Activated T-cell treated with anti-CD3 and anti-CD28 coated beads, Interleukin-2, amount 50 U/mL, for 4 hours (primary cell): ENCODE measurements at regions not wholly inside any gene's neighbourhood (a gene's known extent, or its start where the extent isn't known, plus 50 kb on each side); places are given as distances from the start of the nearest gene placed in this dataset.

Source experiments
- ATAC-seq, 2 donors: fragments of 200-7000 bp; cut with Tn5 transposase; one replicate each; pipeline ENCODE4 v1.10.0; 2021
- DNase-seq: peaks from one replicate; pipeline ENCODE4 v3.0.0-alpha.2; 2020
- H3K27me3 Mint-ChIP-seq: one replicate; pipeline ENCODE4 v1.8.0; 2021; ENCODE audit warnings: low read depth, mixed read lengths
- H3K36me3 Mint-ChIP-seq: one replicate; pipeline ENCODE4 v1.8.0; 2022; ENCODE audit warnings: mixed read lengths; ENCODE audit not compliant: insufficient read depth
- H3K4me1 Mint-ChIP-seq: one replicate; pipeline ENCODE4 v1.8.0; 2021; ENCODE audit warnings: low read depth, mixed read lengths
- H3K4me3 Mint-ChIP-seq: one replicate; pipeline ENCODE4 v1.8.0; 2021; ENCODE audit warnings: mild to moderate bottlenecking, moderate library complexity, mixed read lengths
- H3K9me3 Mint-ChIP-seq: one replicate; pipeline ENCODE4 v1.8.0; 2021; ENCODE audit warnings: mixed read lengths

DNA sequence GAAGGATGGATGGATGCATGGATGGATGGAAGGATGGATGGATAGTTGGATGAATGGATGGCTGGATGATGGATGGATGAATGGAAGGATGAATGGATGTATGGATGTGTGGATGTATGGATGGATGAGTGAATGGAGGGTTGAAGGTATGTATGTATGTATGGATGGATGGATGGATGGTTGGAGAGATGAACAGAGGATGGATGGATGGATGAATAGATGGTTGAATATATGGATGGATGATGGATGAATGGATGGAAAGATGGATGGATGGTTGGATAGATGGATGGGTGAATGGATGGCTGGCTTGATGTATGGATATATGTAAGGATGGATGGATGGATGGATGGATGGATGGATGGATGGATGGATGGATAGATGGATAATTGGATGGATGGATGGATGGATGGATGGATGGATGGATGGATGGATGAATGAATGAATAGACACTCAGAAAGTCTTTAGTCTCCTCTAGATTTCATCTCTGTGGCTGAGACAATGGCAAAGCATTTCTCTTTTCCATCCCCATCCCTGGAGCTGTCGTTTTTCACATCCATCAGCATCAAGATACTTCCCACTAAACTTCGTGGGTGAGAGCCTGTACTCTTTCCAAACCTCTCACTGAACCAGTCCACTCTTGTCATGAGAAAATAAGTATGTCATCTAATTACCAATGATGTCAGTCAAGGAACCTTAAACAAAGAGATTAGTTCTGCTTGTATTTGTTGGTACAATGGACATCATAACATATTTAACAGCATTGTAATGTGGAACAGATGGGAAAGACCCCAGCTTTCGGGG lies 74.8 kb upstream of the CLMN start:
- peaks cover 8% of the 10 kb centered on the region for H3K9me3 Mint-ChIP-seq
- ATAC-seq: no peak
- H3K4me1 Mint-ChIP-seq: peaks cover 3% of the 10 kb centered on the region
- no peaks in the 10 kb centered on the region for H3K36me3 Mint-ChIP-seq
- H3K27me3 Mint-ChIP-seq: no peaks in the 10 kb centered on the region
- H3K4me3 Mint-ChIP-seq: no peak overlapping the region
- no peak for DNase-seq

- peaks cover 3% of the 10 kb centered on the region for H3K4me1 Mint-ChIP-seq
- H3K9me3 Mint-ChIP-seq: peaks cover 8% of the 10 kb centered on the region
- DNase-seq (no peak), ATAC-seq (no peak)
- H3K27me3 Mint-ChIP-seq: peaks cover 2% of the 10 kb centered on the region
- no peak overlapping the region for H3K4me3 Mint-ChIP-seq
- no peaks in the 10 kb centered on the region for H3K36me3 Mint-ChIP-seq
Observed at GRCh38 chr14:95392841-95393240, 73.1 kb upstream of the CLMN start.

DNA sequence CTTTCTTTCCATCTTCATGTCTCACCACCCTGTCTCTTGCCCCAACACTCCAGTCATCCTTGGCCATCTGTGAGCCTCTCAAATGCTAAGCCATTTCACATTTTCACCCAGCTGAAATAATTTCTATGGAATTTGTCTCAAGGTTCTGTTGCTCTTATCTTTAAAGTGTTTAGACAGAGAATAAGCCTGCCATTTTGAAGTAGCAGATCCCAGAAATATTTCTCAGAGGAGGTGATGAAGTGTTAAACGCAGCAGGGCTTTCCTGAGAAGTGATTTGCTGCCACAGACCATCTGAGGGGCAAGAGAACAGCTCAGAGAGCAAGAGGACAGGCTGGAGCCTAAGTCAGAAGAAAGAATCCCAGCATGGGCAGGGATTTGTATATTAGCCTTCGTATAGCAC lies 71.6 kb upstream of the CLMN start:
- DNase-seq: no peak
- Mint-ChIP-seq H3K4me3 (no peak overlapping the region), H3K9me3 (peaks cover 8% of the 10 kb centered on the region), H3K4me1 (peaks cover 3% of the 10 kb centered on the region), H3K27me3 (peaks cover 7% of the 10 kb centered on the region), H3K36me3 (no peaks in the 10 kb centered on the region)
- ATAC-seq: no peak

DNA sequence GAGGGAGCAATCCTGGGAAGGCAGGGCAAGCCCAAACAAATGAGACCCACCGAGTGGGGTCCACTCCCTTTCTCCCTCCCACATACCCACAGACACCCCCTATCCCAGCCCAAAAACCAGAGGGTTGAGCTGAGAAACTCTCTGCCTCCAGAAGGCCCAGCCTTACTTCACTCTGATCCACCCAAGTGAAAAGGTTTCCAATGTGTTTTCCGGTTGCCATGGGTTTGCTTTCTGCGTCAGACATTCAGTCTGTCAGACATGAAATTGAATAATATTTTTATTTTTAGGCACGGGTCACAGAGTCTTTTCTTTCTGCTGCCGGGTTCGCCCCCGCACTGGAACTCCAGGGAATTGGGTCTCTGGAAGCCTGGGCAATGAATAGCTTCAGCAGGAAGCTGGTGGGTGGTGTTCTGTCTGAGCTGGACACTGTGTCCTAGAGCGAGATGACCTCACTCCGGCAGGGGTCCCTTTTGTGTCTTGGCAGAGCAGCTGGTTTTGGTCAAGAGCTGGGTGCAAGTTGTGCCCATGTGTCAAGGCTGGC lies 69.8 kb upstream of the CLMN start:
- Mint-ChIP-seq H3K36me3 (peaks cover 4% of the 10 kb centered on the region), H3K9me3 (peaks cover 8% of the 10 kb centered on the region), H3K4me1 (no peaks in the 10 kb centered on the region), H3K4me3 (no peak overlapping the region), H3K27me3 (peaks cover 14% of the 10 kb centered on the region)
- ATAC-seq (no peak), DNase-seq (no peak)

DNA sequence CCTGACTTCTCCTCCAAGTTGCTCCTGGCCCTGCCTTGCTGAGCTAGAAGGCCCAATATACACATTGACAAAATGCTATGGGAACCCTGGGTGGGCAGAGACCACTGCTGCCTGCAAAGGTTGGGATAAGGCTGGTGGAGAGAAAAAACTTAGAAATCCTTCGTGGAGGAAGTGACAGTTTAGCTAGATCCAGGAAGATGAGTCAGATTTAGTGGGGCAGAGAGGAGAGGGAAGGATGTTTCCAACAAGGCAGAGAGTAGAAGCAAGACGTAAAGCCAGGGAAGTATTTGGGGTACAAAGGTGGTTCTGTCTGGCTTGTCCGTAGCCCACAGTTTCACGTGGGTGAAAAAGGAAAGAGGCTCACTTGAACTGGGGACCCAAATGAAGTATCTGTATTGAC lies 69.0 kb upstream of the CLMN start:
- DNase-seq: no peak

DNA sequence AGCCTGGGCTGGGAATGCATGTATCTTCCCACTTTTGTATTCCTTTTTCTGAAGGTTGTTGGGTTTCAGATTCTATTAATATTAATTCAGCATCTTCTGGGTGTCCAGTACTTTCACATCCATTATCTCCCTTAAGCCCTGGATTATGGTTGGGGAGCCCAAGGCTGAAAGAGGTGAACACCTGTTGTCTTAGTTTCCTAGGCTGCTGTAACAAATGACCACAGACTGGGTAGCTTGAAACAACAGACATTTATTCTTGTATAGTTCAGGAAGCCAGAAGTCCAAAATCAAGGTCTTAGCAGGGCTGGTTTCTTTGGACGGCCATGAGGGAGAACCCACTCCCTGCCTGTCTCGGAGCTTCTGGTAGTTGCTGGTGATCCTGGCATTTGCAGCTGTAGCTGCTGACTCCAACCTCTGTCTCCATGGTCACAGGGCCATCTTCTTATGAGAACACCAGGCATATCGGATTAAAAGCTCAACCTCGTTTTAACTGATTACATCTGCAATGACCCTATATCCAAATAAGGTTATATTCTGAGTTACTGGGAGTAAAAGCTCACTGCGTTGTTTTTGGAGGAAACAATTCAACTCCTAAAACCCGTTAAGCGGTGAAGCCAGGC lies 68.2 kb upstream of the CLMN start:
- no peak overlapping the region for H3K4me3 Mint-ChIP-seq
- H3K27me3 Mint-ChIP-seq: peaks cover 17% of the 10 kb centered on the region
- peaks cover 4% of the 10 kb centered on the region for H3K36me3 Mint-ChIP-seq
- H3K4me1 Mint-ChIP-seq: no peaks in the 10 kb centered on the region
- H3K9me3 Mint-ChIP-seq: peaks cover 8% of the 10 kb centered on the region
- DNase-seq (no peak), ATAC-seq (no peak)

More for the DNA sequence above, 69.0 kb upstream of the CLMN start:
- ATAC-seq: no peak
- Mint-ChIP-seq H3K9me3 (peaks cover 8% of the 10 kb centered on the region), H3K27me3 (peaks cover 17% of the 10 kb centered on the region), H3K4me3 (no peak overlapping the region), H3K4me1 (no peaks in the 10 kb centered on the region), H3K36me3 (peaks cover 4% of the 10 kb centered on the region)

- no peaks in the 10 kb centered on the region for H3K4me1 Mint-ChIP-seq
- no peak for ATAC-seq
- no peak overlapping the region for H3K4me3 Mint-ChIP-seq
- H3K36me3 Mint-ChIP-seq: peaks cover 4% of the 10 kb centered on the region
- peaks cover 8% of the 10 kb centered on the region for H3K9me3 Mint-ChIP-seq
- H3K27me3 Mint-ChIP-seq: peaks cover 17% of the 10 kb centered on the region
- DNase-seq: no peak
Observed at GRCh38 chr14:95386536-95387095, 66.9 kb upstream of the CLMN start.

DNA sequence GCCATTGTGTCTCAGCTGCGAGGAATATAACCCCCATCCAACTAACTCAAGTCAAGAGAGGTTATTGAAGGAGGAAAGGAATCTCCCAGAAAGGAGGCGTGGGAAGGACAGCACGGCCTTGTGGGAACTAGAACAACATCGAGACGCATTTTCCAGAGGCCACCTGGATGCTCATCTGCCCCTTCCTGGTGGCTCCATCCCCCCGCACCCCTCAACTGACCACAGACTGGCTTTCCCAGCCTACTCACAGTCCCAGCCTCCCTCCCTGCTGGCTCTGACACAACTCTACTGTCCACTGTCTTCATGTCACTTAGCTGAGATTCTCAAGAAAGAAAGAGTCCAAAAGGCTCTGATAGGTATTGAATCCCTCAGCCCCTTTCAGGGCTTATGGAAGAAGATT lies 66.0 kb upstream of the CLMN start:
- H3K27me3 Mint-ChIP-seq: peaks cover 17% of the 10 kb centered on the region
- H3K4me3 Mint-ChIP-seq: no peak overlapping the region
- ATAC-seq: no peak
- peaks cover 6% of the 10 kb centered on the region for H3K9me3 Mint-ChIP-seq
- no peak for DNase-seq
- H3K36me3 Mint-ChIP-seq: peaks cover 4% of the 10 kb centered on the region
- no peaks in the 10 kb centered on the region for H3K4me1 Mint-ChIP-seq

GRCh38 chr14:95382747-95383146 lies 63.0 kb upstream of the CLMN start:
- Mint-ChIP-seq H3K4me3 (no peak overlapping the region), H3K27me3 (peaks cover 21% of the 10 kb centered on the region), H3K36me3 (peaks cover 4% of the 10 kb centered on the region), H3K9me3 (peaks cover 17% of the 10 kb centered on the region), H3K4me1 (no peaks in the 10 kb centered on the region)
- no peak for ATAC-seq
- no peak for DNase-seq

DNA sequence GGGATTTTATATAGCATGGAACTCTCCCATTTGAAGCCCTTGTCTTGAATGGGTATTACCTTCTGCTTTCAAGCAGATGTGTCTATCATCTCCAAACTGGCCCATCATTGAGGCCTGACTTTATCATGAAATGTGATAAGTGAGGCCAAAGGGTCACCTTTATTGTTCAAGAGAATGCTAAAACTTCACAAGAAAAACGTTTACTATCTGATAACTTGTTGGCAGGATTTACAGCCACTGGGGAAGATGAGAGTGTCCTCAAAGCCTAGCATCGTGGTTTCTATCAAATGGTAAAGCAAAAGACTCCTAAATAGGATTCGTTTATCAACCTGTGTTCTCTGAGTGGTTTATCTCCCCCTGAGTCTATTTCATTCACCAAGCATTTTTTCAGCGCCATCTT lies 62.0 kb upstream of the CLMN start:
- no peak overlapping the region for H3K4me3 Mint-ChIP-seq
- no peaks in the 10 kb centered on the region for H3K4me1 Mint-ChIP-seq
- H3K27me3 Mint-ChIP-seq: peaks cover 20% of the 10 kb centered on the region
- peaks cover 17% of the 10 kb centered on the region for H3K9me3 Mint-ChIP-seq
- no peak for DNase-seq
- no peak for ATAC-seq
- peaks cover 4% of the 10 kb centered on the region for H3K36me3 Mint-ChIP-seq

DNA sequence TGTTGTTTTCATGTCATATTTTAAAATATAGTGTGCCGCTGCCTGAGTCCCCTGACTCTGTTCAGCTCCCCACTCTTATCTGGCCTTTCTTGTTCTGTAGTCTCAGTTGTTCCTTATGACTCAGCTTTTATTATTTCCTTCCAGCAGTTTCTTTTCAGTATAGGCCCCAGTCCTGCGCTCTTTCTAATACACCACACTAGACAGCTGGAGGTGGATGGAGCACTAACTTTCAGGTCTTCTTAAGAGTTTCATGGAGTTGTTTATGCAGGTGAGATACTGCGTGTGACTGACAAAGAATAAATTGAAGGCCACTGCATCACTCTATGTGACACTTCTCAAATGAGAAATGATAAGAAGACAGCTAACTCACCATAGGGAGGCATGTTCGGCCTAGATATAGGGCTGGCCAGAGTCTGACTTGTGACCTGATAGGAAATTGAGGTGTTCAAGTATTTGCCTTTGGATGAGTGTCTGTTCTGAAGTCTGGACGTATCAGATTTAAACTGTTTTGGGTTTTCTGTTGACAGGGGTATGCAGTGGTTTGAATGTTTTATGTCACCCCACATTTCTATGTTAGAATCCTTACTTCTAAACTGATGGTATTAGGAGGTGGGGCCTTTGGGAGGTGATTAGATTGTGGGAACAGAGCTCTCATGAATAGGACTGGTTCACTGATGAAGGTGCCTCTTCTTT lies 60.8 kb upstream of the CLMN start:
- DNase-seq (no peak), ATAC-seq (no peak)
- Mint-ChIP-seq H3K36me3 (peaks cover 4% of the 10 kb centered on the region), H3K9me3 (peaks cover 17% of the 10 kb centered on the region), H3K4me3 (no peak overlapping the region), H3K4me1 (no peaks in the 10 kb centered on the region), H3K27me3 (peaks cover 20% of the 10 kb centered on the region)

DNA sequence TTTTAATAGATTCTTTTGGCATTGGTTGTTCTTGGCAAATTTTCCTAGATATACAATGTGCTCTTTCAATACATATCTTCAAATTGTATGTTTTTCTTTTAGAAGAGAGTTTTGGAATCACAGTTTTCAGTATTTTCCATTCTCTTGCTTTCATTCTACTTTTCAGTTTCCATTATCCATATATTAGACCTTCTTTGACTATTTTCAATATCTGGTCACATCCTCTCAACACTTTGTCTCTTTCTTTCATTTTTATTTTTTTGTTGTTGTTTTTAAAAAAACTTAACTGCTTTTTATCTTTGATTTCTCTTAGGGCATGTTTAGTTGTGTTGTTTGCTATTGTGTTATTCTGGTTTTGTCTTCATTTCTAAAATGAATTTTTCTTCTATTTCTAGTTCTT lies 59.9 kb upstream of the CLMN start:
- ATAC-seq (no peak), DNase-seq (no peak)
- Mint-ChIP-seq H3K4me1 (no peaks in the 10 kb centered on the region), H3K4me3 (no peak overlapping the region), H3K9me3 (peaks cover 17% of the 10 kb centered on the region), H3K27me3 (peaks cover 20% of the 10 kb centered on the region), H3K36me3 (no peaks in the 10 kb centered on the region)

- no peaks in the 10 kb centered on the region for H3K4me1 Mint-ChIP-seq
- peaks cover 17% of the 10 kb centered on the region for H3K9me3 Mint-ChIP-seq
- H3K4me3 Mint-ChIP-seq: no peak overlapping the region
Observed at GRCh38 chr14:95375539-95376109, 55.9 kb upstream of the CLMN start.

More at GRCh38 chr14:95375539-95376109, 55.9 kb upstream of the CLMN start:
- no peak for DNase-seq
- Mint-ChIP-seq H3K27me3 (peaks cover 23% of the 10 kb centered on the region), H3K36me3 (no peaks in the 10 kb centered on the region)
- ATAC-seq: no peak
